Activated naive CD8-positive, alpha-beta T cell treated with anti-CD3 and anti-CD28 coated beads, Interleukin-2, amount 50 U/mL, for 24 hours (primary cell): ENCODE measurements at regions not wholly inside any gene's neighbourhood (a gene's known extent, or its start where the extent isn't known, plus 50 kb on each side); places are given as distances from the start of the nearest gene placed in this dataset.

Experiments
- ATAC-seq: fragments of 150-1000 bp; cut with Tn5 transposase; one replicate; pipeline ENCODE4 v1.10.0; 2021
- DNase-seq: peaks from one replicate; pipeline ENCODE4 v3.0.0; 2021
- H3K27ac Mint-ChIP-seq: one replicate; pipeline ENCODE4 v1.8.0; 2021; ENCODE audit warnings: mild to moderate bottlenecking, mixed read lengths
- H3K27me3 Mint-ChIP-seq: one replicate; pipeline ENCODE4 v1.8.0; 2021; ENCODE audit warnings: mixed read lengths
- H3K36me3 Mint-ChIP-seq: one replicate; pipeline ENCODE4 v1.8.0; 2021; ENCODE audit warnings: low read depth, mixed read lengths
- H3K4me1 Mint-ChIP-seq: one replicate; pipeline ENCODE4 v1.8.0; 2021; ENCODE audit warnings: mixed read lengths
- H3K4me3 Mint-ChIP-seq: one replicate; pipeline ENCODE4 v1.8.0; 2021; ENCODE audit warnings: mild to moderate bottlenecking, moderate library complexity, mixed read lengths
- H3K9me3 Mint-ChIP-seq: one replicate; pipeline ENCODE4 v1.8.0; 2021; ENCODE audit warnings: mixed read lengths

GRCh38 chr4:35541146-35541887, 703.0 kb downstream of the ARAP2 start:
- H3K4me1 Mint-ChIP-seq = no peaks in the 10 kb centered on the region
- no peaks in the 10 kb centered on the region for H3K36me3 Mint-ChIP-seq
- no peaks in the 10 kb centered on the region for H3K27me3 Mint-ChIP-seq
- DNase-seq (no peak), ATAC-seq (no peak)
- no peak overlapping the region for H3K27ac Mint-ChIP-seq
- H3K4me3 Mint-ChIP-seq = no peak overlapping the region
- peaks cover 10% of the 10 kb centered on the region for H3K9me3 Mint-ChIP-seq

GRCh38 chr4:35541888-35542213, 702.5 kb downstream of the ARAP2 start:
- peaks cover 10% of the 10 kb centered on the region for H3K9me3 Mint-ChIP-seq
- H3K27ac Mint-ChIP-seq = no peak overlapping the region
- ATAC-seq = no peak
- DNase-seq = no peak
- H3K36me3 Mint-ChIP-seq = no peaks in the 10 kb centered on the region
- no peak overlapping the region for H3K4me3 Mint-ChIP-seq
- H3K27me3 Mint-ChIP-seq = no peaks in the 10 kb centered on the region
- no peaks in the 10 kb centered on the region for H3K4me1 Mint-ChIP-seq

- Mint-ChIP-seq H3K36me3 (no peaks in the 10 kb centered on the region), H3K4me1 (no peaks in the 10 kb centered on the region), H3K27me3 (no peaks in the 10 kb centered on the region), H3K9me3 (peaks cover 7% of the 10 kb centered on the region), H3K4me3 (no peak overlapping the region), H3K27ac (no peak overlapping the region)
- no peak for DNase-seq
- no peak for ATAC-seq
These were observed 695.4 kb downstream of the ARAP2 start for GRCh38 chr4:35548921-35549320.

GRCh38 chr4:35556387-35556786, 687.9 kb downstream of the ARAP2 start:
- ATAC-seq = no peak
- Mint-ChIP-seq H3K36me3 (no peaks in the 10 kb centered on the region), H3K9me3 (peaks cover 4% of the 10 kb centered on the region), H3K27ac (no peak overlapping the region), H3K4me1 (no peaks in the 10 kb centered on the region), H3K27me3 (no peaks in the 10 kb centered on the region), H3K4me3 (no peak overlapping the region)
- DNase-seq = no peak

GRCh38 chr4:35559559-35560365, 684.6 kb downstream of the ARAP2 start:
- Mint-ChIP-seq H3K36me3 (no peaks in the 10 kb centered on the region), H3K9me3 (peaks cover 4% of the 10 kb centered on the region), H3K4me1 (no peaks in the 10 kb centered on the region), H3K27ac (no peak overlapping the region), H3K4me3 (no peak overlapping the region), H3K27me3 (no peaks in the 10 kb centered on the region)
- DNase-seq (no peak), ATAC-seq (no peak)

GRCh38 chr4:35562861-35563260, 681.5 kb downstream of the ARAP2 start:
- Mint-ChIP-seq H3K9me3 (peaks cover 4% of the 10 kb centered on the region), H3K27me3 (no peaks in the 10 kb centered on the region), H3K27ac (no peak overlapping the region), H3K4me1 (no peaks in the 10 kb centered on the region), H3K36me3 (no peaks in the 10 kb centered on the region), H3K4me3 (no peak overlapping the region)
- no peak for DNase-seq
- no peak for ATAC-seq

GRCh38 chr4:35565640-35566039, 678.7 kb downstream of the ARAP2 start:
- H3K9me3 Mint-ChIP-seq = no peaks in the 10 kb centered on the region
- no peaks in the 10 kb centered on the region for H3K27me3 Mint-ChIP-seq
- H3K4me3 Mint-ChIP-seq = no peak overlapping the region
- H3K4me1 Mint-ChIP-seq = no peaks in the 10 kb centered on the region
- no peak overlapping the region for H3K27ac Mint-ChIP-seq
- no peaks in the 10 kb centered on the region for H3K36me3 Mint-ChIP-seq
- DNase-seq (no peak), ATAC-seq (no peak)

- no peak overlapping the region for H3K27ac Mint-ChIP-seq
- ATAC-seq = no peak
- no peaks in the 10 kb centered on the region for H3K36me3 Mint-ChIP-seq
- H3K4me3 Mint-ChIP-seq = no peak overlapping the region
- DNase-seq = no peak
- no peaks in the 10 kb centered on the region for H3K4me1 Mint-ChIP-seq
- no peaks in the 10 kb centered on the region for H3K9me3 Mint-ChIP-seq
- H3K27me3 Mint-ChIP-seq = no peaks in the 10 kb centered on the region
These were observed 653.3 kb downstream of the ARAP2 start for GRCh38 chr4:35591035-35591434.

- no peak for DNase-seq
- H3K27ac Mint-ChIP-seq = no peak overlapping the region
- H3K4me3 Mint-ChIP-seq = no peak overlapping the region
- no peaks in the 10 kb centered on the region for H3K27me3 Mint-ChIP-seq
- ATAC-seq = no peak
- H3K4me1 Mint-ChIP-seq = no peaks in the 10 kb centered on the region
- H3K9me3 Mint-ChIP-seq = peaks cover 4% of the 10 kb centered on the region
- no peaks in the 10 kb centered on the region for H3K36me3 Mint-ChIP-seq
These were observed 640.1 kb downstream of the ARAP2 start for GRCh38 chr4:35604252-35604651.

GRCh38 chr4:35604724-35605123, 639.6 kb downstream of the ARAP2 start:
- Mint-ChIP-seq H3K27me3 (no peaks in the 10 kb centered on the region), H3K4me3 (no peak overlapping the region), H3K27ac (no peak overlapping the region), H3K9me3 (peaks cover 8% of the 10 kb centered on the region), H3K36me3 (no peaks in the 10 kb centered on the region), H3K4me1 (no peaks in the 10 kb centered on the region)
- DNase-seq = no peak
- ATAC-seq = no peak

- Mint-ChIP-seq H3K4me3 (no peak overlapping the region), H3K27ac (no peak overlapping the region), H3K27me3 (no peaks in the 10 kb centered on the region), H3K36me3 (no peaks in the 10 kb centered on the region), H3K4me1 (no peaks in the 10 kb centered on the region), H3K9me3 (peaks cover 5% of the 10 kb centered on the region)
- ATAC-seq (no peak), DNase-seq (no peak)
These were observed 636.1 kb downstream of the ARAP2 start for GRCh38 chr4:35608205-35608604.

GRCh38 chr4:35614120-35614519, 630.2 kb downstream of the ARAP2 start:
- H3K9me3 Mint-ChIP-seq = peaks cover 5% of the 10 kb centered on the region
- no peaks in the 10 kb centered on the region for H3K36me3 Mint-ChIP-seq
- H3K27ac Mint-ChIP-seq = no peak overlapping the region
- DNase-seq (no peak), ATAC-seq (no peak)
- no peaks in the 10 kb centered on the region for H3K27me3 Mint-ChIP-seq
- no peaks in the 10 kb centered on the region for H3K4me1 Mint-ChIP-seq
- no peak overlapping the region for H3K4me3 Mint-ChIP-seq

GRCh38 chr4:35639929-35640328, 604.4 kb downstream of the ARAP2 start:
- Mint-ChIP-seq H3K9me3 (peaks cover 6% of the 10 kb centered on the region), H3K4me3 (no peak overlapping the region), H3K27me3 (no peaks in the 10 kb centered on the region), H3K36me3 (no peaks in the 10 kb centered on the region), H3K4me1 (no peaks in the 10 kb centered on the region), H3K27ac (no peak overlapping the region)
- DNase-seq = no peak
- no peak for ATAC-seq

- no peak overlapping the region for H3K4me3 Mint-ChIP-seq
- H3K27ac Mint-ChIP-seq = no peak overlapping the region
- no peaks in the 10 kb centered on the region for H3K27me3 Mint-ChIP-seq
- no peaks in the 10 kb centered on the region for H3K9me3 Mint-ChIP-seq
- no peak for DNase-seq
- no peaks in the 10 kb centered on the region for H3K4me1 Mint-ChIP-seq
- ATAC-seq = no peak
- H3K36me3 Mint-ChIP-seq = no peaks in the 10 kb centered on the region
These were observed 600.7 kb downstream of the ARAP2 start for GRCh38 chr4:35643661-35644060.

GRCh38 chr4:35644591-35644990, 599.7 kb downstream of the ARAP2 start:
- Mint-ChIP-seq H3K4me3 (no peak overlapping the region), H3K27me3 (no peaks in the 10 kb centered on the region), H3K27ac (no peak overlapping the region), H3K4me1 (no peaks in the 10 kb centered on the region), H3K36me3 (no peaks in the 10 kb centered on the region), H3K9me3 (no peaks in the 10 kb centered on the region)
- DNase-seq (no peak), ATAC-seq (no peak)
